ENCODE measurements at regions not wholly inside any gene's neighbourhood (a gene's known extent, or its start where the extent isn't known, plus 50 kb on each side); places are given as distances from the start of the nearest gene placed in this dataset.

DNA sequence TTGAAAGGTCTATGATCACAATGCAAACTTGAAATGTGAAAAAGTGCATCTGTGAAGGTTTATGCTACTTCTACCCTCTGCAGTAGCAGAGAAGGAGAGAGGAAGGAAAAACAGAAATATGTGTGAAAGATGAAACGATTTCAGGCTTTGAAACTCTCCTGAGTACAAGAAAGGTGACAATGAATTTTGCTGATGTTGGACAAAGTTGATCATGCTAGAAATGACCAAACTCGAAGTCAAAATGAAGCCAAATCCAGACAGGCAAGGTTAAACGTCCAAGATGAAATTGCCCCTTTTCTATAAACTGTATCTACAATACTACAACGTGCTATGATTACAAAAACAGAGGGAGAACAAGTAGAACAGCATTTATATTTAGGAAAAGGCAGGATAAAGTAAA, 67.0 kb upstream of the C7orf33 start:
- no peak overlapping the region for H2AFZ ChIP-seq (ENCODE audit: low read depth, low read length)
- Mint-ChIP-seq H3K27me3 (ENCODE audit: low read depth, unreplicated experiment) (no peaks in the 10 kb centered on the region), H3K9me3 (ENCODE audit: unreplicated experiment) (peaks cover 2% of the 10 kb centered on the region), H3K4me1 (ENCODE audit: low read depth, unreplicated experiment) (peaks cover 6% of the 10 kb centered on the region), H3K36me3 (ENCODE audit: low read depth, unreplicated experiment) (no peaks in the 10 kb centered on the region), H3K27ac (ENCODE audit: unreplicated experiment) (no peak overlapping the region), H3K4me3 (ENCODE audit: unreplicated experiment) (no peak overlapping the region)
- H3K27me3 ChIP-seq (ENCODE audit: insufficient read depth, low read length), result peaks cover 2% of the 10 kb centered on the region
- no peaks in the 10 kb centered on the region for H3K4me1 ChIP-seq (ENCODE audit: insufficient read depth, low read length)
- no peaks in the 10 kb centered on the region for H3K9me3 ChIP-seq (ENCODE audit: insufficient read depth, low read depth, low read length)
- H3K27ac ChIP-seq (ENCODE audit: low read depth, low read length), result no peak overlapping the region
- no peak overlapping the region for H3K9ac ChIP-seq (ENCODE audit: low read length)
- DNase-seq (ENCODE audit: low read depth), result no peak
- TF ChIP-seq, protein P1, sequence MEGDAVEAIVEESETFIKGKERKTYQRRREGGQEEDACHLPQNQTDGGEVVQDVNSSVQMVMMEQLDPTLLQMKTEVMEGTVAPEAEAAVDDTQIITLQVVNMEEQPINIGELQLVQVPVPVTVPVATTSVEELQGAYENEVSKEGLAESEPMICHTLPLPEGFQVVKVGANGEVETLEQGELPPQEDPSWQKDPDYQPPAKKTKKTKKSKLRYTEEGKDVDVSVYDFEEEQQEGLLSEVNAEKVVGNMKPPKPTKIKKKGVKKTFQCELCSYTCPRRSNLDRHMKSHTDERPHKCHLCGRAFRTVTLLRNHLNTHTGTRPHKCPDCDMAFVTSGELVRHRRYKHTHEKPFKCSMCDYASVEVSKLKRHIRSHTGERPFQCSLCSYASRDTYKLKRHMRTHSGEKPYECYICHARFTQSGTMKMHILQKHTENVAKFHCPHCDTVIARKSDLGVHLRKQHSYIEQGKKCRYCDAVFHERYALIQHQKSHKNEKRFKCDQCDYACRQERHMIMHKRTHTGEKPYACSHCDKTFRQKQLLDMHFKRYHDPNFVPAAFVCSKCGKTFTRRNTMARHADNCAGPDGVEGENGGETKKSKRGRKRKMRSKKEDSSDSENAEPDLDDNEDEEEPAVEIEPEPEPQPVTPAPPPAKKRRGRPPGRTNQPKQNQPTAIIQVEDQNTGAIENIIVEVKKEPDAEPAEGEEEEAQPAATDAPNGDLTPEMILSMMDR (IDR thresholded peaks at IDR 0.05; ENCODE audit: insufficient read depth, low read depth, low read length), result no peak
- TF ChIP-seq EZH2 (IDR thresholded peaks at IDR 0.05; ENCODE audit: insufficient read depth, low read length), result no peak
- FAIRE-seq, result no peak
- H3K79me2 ChIP-seq (ENCODE audit: insufficient read depth, low read length), result no peaks in the 10 kb centered on the region
- no peaks in the 10 kb centered on the region for H3K36me3 ChIP-seq (ENCODE audit: insufficient read depth, low read length)
- H4K20me1 ChIP-seq (ENCODE audit: insufficient read depth, low read length), result no peaks in the 10 kb centered on the region
- H3K4me2 ChIP-seq (ENCODE audit: low read length), result no peak overlapping the region
- no peak overlapping the region for H3K4me3 ChIP-seq (ENCODE audit: insufficient read depth, low read depth, low read length)

DNA sequence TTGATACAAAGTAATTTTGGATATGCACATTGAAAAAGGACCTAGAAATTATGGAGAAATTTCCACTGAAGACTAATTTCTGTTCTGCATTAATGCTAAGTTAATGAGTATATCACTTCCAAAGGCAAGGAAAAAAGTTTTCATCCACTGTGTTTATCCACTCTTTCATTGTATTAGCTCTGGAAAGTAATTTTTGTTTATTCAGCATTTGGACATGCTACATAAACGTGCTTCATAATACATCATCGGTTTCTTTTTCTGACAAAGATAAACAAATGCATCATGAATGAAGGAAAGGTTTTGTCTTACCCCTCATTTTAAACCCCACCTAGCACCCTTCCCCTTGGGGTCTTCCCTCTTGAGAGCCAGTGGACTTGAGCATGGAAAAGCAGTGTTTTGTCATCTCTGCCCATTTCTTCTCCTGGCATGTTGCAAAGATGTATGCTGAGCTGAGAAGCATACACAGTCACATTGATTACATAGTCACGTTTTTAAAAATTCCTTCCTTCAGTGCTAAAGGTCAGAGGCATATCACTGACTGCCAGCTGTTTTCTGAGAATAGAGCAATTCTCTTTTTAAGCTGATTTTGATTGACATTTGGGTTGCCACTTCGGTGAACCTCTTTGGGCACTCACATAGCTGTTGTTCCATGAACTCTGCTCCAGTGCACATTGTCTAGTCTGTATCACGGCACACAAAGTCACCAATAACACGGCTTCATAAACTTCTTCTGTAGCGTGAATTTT, 65.9 kb upstream of the C7orf33 start:
- no peaks in the 10 kb centered on the region for H3K79me2 ChIP-seq (ENCODE audit: insufficient read depth, low read length)
- DNase-seq (ENCODE audit: low read depth), result no peak
- H3K4me2 ChIP-seq (ENCODE audit: low read length), result no peak overlapping the region
- H3K36me3 ChIP-seq (ENCODE audit: insufficient read depth, low read length), result no peaks in the 10 kb centered on the region
- no peak for FAIRE-seq
- no peak overlapping the region for H3K9ac ChIP-seq (ENCODE audit: low read length)
- peaks cover 2% of the 10 kb centered on the region for H3K9me3 Mint-ChIP-seq (ENCODE audit: unreplicated experiment)
- H3K36me3 Mint-ChIP-seq (ENCODE audit: low read depth, unreplicated experiment), result no peaks in the 10 kb centered on the region
- TF ChIP-seq EZH2 (IDR thresholded peaks at IDR 0.05; ENCODE audit: insufficient read depth, low read length), result no peak
- TF ChIP-seq, protein P1 (IDR thresholded peaks at IDR 0.05; ENCODE audit: insufficient read depth, low read depth, low read length), result no peak
- no peaks in the 10 kb centered on the region for H3K27me3 Mint-ChIP-seq (ENCODE audit: low read depth, unreplicated experiment)
- H3K27ac ChIP-seq (ENCODE audit: low read depth, low read length), result no peak overlapping the region
- H3K9me3 ChIP-seq (ENCODE audit: insufficient read depth, low read depth, low read length), result no peaks in the 10 kb centered on the region
- peaks cover 2% of the 10 kb centered on the region for H3K27me3 ChIP-seq (ENCODE audit: insufficient read depth, low read length)
- H3K27ac Mint-ChIP-seq (ENCODE audit: unreplicated experiment), result no peak overlapping the region
- no peak overlapping the region for H3K4me3 ChIP-seq (ENCODE audit: insufficient read depth, low read depth, low read length)
- H4K20me1 ChIP-seq (ENCODE audit: insufficient read depth, low read length), result no peaks in the 10 kb centered on the region
- no peak overlapping the region for H3K4me3 Mint-ChIP-seq (ENCODE audit: unreplicated experiment)
- H2AFZ ChIP-seq (ENCODE audit: low read depth, low read length), result no peak overlapping the region
- peaks cover 6% of the 10 kb centered on the region for H3K4me1 Mint-ChIP-seq (ENCODE audit: low read depth, unreplicated experiment)
- no peaks in the 10 kb centered on the region for H3K4me1 ChIP-seq (ENCODE audit: insufficient read depth, low read length)

DNA sequence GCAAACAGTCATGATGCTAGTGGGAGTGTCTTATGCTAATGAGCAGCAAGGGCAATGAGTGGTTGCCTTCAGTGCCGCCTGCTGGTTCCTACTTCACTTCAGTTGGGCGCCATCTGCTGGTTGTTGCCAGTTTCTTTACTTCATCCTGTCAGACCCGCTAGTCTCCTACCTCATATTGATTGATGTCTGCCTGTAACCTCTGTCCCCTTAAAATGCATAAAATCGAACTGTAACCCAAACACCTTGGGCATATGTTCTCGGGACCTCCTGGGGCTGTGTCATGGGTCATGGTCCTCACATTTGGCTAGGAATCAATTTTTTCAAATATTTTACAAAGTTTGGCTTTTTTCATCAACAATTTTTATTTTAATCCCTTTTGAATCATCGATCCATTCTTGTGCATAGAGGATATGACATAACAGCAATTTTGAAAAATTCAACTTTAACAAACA, 62.8 kb upstream of the C7orf33 start:
- Mint-ChIP-seq H3K4me3 (ENCODE audit: unreplicated experiment) (no peak overlapping the region), H3K36me3 (ENCODE audit: low read depth, unreplicated experiment) (no peaks in the 10 kb centered on the region), H3K27ac (ENCODE audit: unreplicated experiment) (no peak overlapping the region), H3K4me1 (ENCODE audit: low read depth, unreplicated experiment) (peaks cover 3% of the 10 kb centered on the region), H3K9me3 (ENCODE audit: unreplicated experiment) (no peaks in the 10 kb centered on the region), H3K27me3 (ENCODE audit: low read depth, unreplicated experiment) (no peaks in the 10 kb centered on the region)
- H2AFZ ChIP-seq (ENCODE audit: low read depth, low read length), result no peak overlapping the region
- H3K9me3 ChIP-seq (ENCODE audit: insufficient read depth, low read depth, low read length), result no peaks in the 10 kb centered on the region
- H3K36me3 ChIP-seq (ENCODE audit: insufficient read depth, low read length), result no peaks in the 10 kb centered on the region
- no peaks in the 10 kb centered on the region for H3K79me2 ChIP-seq (ENCODE audit: insufficient read depth, low read length)
- TF ChIP-seq, protein P1 (IDR thresholded peaks at IDR 0.05; ENCODE audit: insufficient read depth, low read depth, low read length), result peak; percentile 45
- TF ChIP-seq EZH2 (IDR thresholded peaks at IDR 0.05; ENCODE audit: insufficient read depth, low read length), result no peak
- H4K20me1 ChIP-seq (ENCODE audit: insufficient read depth, low read length), result no peaks in the 10 kb centered on the region
- FAIRE-seq (no peak), DNase-seq (ENCODE audit: low read depth) (peak; percentile 59)
- no peak overlapping the region for H3K4me3 ChIP-seq (ENCODE audit: insufficient read depth, low read depth, low read length)
- H3K4me2 ChIP-seq (ENCODE audit: low read length), result no peak overlapping the region
- no peak overlapping the region for H3K9ac ChIP-seq (ENCODE audit: low read length)
- no peaks in the 10 kb centered on the region for H3K4me1 ChIP-seq (ENCODE audit: insufficient read depth, low read length)
- H3K27ac ChIP-seq (ENCODE audit: low read depth, low read length), result no peak overlapping the region
- peaks cover 2% of the 10 kb centered on the region for H3K27me3 ChIP-seq (ENCODE audit: insufficient read depth, low read length)

Measured in astrocyte (in vitro differentiated cells and primary cell).